Dermis blood vessel endothelial cell (primary cell): ENCODE measurements at regions not wholly inside any gene's neighbourhood (a gene's known extent, or its start where the extent isn't known, plus 50 kb on each side); places are given as distances from the start of the nearest gene placed in this dataset.

Experiments
- DNase-seq: peaks from one replicate; pipeline ENCODE4 v3.0.0; 2010

DNA sequence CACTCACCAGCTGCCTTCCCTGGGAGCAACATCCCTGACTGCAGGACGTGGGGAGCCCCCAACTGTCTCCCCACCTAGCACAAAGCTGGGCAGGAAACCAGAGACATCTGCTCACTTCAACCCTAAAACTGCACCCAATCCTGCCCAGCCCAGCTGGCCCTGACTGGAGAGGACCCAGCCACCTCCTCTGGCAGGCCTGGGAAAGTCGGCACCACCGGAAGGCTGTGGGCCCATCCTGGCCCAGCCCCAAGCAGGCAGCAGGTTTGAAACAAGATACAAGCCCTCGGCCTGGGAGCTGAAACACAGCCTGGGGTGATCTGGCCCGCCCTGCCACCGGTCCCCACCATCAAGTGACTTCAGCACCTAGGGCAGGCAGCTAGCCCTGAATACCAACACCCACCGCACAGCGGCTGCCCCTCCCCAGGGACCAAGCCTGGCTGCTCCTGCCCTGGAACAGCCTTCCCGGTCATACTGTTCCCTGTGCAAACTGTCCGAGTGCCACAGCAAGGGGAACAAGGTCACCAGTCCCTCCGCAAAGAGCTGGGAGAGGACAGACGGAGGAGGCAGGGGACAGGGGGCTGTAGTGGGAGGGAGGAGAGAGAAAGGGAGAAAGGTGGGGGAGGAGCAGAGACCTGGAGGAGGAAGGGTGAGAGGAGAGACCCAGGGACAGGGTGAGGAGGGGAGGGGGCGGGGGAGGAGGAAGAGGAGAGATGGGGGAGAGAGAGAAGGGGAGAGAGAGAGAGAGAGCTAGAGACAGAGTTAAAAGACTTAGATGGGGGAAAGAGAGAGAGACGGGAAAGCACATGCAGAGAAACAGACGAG is 115.7 kb downstream of the RFLNA start:
- DNase-seq: no peak

GRCh38 chr12:124408822-124409517 is 114.1 kb downstream of the RFLNA start:
- DNase-seq: no peak

DNA sequence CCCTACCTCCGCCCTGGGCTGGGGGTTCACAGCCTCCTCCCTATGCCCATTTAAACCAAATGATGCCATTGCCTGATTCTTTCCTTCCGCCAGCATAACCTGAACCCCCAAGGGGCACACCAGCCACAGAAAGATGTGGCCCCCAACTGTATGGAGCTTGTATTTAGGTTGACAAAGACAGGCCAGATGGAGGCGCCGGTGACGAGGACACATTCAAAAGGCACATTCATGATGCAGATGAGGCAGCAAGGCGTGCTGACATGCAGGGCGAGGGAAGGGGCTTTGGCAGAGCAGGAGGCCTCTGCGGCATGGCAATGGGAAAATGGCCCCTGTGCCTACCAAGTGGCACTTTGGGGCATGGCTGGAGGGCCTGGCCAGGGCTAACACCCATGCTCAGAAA is 112.2 kb downstream of the RFLNA start:
- DNase-seq: no peak

DNA sequence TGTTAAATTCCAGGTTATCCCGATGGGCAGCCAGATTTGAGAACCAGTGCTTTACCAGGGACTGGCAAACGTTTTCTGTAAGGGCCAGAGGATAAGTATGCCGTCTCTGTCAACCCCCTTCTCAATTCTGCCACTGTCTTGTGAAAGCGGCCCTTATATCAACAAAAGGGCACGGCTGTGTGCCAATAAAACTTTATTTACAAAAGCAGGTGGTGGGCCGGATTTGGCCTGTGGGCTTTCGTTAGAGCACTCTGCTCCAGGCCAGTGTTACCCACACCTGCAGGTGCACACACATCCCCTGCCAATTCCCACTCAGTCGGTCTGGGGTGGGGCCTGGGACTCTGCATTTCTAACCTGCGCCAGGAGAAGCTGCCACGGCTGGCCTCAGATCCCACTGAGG is 111.2 kb downstream of the RFLNA start:
- DNase-seq: no peak

- DNase-seq: no peak
These were observed 110.7 kb downstream of the RFLNA start for GRCh38 chr12:124405592-124405991.

DNA sequence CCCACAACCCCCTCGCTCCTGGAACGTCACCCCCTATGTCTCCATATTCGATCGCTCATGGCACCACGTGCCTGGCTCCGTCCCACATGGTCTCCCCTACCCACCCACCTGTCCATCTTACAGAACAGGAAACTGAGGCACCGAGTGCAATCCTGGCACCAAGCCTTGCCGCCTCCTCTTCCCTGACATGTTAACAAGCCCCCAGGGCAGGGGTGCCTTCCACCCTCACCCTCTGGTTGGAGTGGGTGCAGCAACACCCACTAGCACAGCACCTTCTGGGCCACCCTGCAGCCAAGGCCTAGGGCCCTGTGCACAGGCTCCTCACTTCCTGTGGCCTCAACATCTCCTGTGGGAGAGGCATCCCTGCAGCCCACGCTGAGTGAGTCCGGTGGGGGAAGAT is 110.3 kb downstream of the RFLNA start:
- DNase-seq: no peak

GRCh38 chr12:124404162-124404784 is 109.4 kb downstream of the RFLNA start:
- DNase-seq: no peak

DNA sequence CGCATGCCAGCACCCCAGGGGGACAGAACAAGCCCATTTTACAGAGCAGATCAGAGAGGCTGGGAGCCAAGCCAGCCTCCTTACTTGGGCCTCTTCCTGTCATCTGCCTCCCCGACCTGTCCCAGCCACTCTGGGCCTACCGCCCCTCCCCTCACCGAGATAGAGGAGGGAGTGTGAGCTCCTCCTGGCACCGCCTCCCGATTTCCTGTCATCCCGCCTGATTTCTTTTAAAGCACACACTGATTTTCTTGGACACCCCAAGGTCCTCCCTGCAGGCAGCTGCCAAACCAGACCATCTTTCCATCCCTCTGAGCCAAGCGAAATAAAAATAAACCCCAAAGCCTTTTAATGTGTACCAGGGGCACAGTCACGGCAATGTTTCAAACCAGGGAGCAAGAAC is 108.4 kb downstream of the RFLNA start:
- no peak for DNase-seq

GRCh38 chr12:124402248-124403066 is 107.6 kb downstream of the RFLNA start:
- DNase-seq: no peak

GRCh38 chr12:124401704-124402221 is 106.9 kb downstream of the RFLNA start:
- no peak for DNase-seq

GRCh38 chr12:124400124-124400523 is 105.2 kb downstream of the RFLNA start:
- no peak for DNase-seq

DNA sequence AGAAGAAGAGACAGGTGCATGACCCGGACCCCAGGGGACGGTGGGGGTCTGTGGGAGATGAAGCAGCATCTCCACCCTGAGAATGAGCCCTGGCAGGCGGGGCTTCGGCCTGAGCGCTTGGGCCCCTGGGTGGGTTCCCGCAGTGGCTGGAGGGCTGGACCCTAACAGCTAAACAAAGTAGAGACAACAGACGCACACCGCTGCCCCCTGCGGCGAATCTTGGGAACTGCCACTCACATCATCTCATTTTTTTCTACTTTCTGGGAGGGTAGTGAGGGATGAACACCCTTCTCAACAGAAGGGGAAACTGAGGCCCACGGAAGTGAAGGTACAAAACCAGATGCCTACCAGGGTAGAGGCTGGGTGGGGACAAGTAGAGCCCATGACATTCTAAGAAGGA is 104.7 kb downstream of the RFLNA start:
- DNase-seq: peak; percentile 61

- no peak for DNase-seq
These were observed 103.8 kb downstream of the RFLNA start for GRCh38 chr12:124398578-124399227.

- no peak for DNase-seq
These were observed 103.1 kb downstream of the RFLNA start for GRCh38 chr12:124397807-124398577.

GRCh38 chr12:124397399-124397679 is 102.4 kb downstream of the RFLNA start:
- no peak for DNase-seq

GRCh38 chr12:124396544-124397398 is 101.9 kb downstream of the RFLNA start:
- no peak for DNase-seq

DNA sequence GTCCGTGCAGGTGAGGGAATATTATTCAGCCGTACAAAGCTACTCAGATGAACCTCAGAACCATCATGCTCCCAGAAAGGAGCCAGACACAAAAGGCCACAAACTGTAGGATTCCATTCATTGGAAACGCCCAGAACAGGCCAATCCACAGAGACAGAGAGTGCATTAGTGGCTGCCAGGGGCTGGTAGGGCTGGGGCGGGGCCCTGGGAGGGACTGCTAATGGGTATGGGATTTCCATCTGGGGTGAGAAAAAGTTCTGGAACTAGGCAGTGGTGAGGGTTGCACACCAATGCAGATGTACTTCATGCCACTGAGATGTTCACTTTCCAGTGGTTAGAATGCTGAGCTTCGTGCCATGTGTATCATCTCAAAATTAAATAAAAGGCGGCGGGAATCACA is 101.1 kb downstream of the RFLNA start:
- DNase-seq: no peak

- DNase-seq: no peak
These were observed 100.4 kb downstream of the RFLNA start for GRCh38 chr12:124395284-124395752.

DNA sequence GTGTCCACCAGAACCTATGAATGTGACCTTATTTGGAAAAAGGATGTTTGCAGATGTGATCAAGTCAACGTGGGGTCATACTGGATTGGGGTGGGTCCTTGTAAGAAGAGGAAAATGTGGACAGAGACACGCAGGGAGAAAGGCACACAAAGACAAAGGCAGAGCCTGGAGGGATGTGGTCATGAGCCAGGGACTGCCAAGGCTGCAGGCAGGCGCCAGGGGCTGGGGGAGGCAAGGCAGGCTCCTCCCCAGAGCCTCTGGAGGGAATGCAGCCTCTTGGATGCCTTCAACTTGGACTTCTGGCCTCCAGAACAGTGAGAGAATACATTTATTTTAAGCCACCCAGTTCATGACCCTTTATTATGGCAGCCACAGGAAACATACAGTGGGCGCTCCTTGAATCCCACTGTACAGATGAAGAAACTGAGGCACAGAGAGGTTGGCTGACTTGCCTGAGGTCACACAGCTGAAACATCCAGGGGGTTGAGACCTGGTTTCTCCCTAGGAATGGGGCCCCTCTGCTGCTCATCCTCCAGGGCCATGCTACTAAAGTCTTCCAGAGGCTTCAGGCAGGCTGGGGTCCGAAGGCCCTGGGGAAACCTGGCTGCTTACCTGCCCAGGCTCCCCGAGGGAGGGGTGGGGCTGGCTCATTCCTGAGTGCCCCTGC is 99.7 kb downstream of the RFLNA start:
- no peak for DNase-seq

DNA sequence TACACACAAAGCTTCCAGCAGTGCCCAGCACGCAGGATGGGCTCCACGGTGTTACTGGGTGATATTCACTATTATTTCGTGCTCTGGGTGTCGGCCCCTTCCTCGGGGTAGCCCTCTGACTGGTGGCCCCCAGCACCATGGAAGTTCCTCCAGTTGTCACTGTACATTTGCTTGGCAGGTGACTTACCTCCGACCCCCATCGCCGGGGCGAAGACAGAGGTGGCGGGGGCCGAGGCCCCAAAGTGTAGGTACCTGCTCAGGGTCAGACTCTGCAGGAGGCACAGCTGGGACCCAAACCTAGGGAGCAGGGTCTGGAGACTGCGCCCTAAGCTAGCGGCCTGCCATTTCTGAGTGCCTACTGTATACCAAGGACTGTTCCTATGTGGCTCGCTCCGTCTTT is 98.9 kb downstream of the RFLNA start:
- DNase-seq: no peak
